ENCODE measurements at regions not wholly inside any gene's neighbourhood (a gene's known extent, or its start where the extent isn't known, plus 50 kb on each side); places are given as distances from the start of the nearest gene placed in this dataset.

DNA sequence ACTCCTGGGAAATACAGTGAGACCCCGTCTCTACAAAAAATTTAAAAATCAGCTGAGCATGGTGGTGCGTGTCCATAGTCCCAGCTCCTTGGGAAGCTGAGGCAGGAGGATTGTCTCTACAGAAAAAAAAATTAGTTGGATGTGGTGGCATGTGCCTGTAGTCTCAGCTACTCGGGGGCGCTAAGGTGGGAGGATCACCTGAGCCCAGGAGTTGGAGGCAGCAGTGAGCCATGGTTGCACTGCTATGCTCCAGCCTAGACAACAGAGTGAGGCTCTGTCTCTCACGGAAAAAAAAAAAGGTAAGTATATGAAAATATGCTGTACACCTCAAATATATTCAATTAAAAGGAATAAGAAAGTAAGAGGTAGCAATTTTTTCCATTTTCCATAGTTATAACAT lies 92.5 kb upstream of the TGIF1 start:
- TF ChIP-seq FOXK2 (IDR thresholded peaks at IDR 0.05) (no peak), NFRKB (IDR thresholded peaks at IDR 0.05) (no peak), CTBP1 (IDR thresholded peaks at IDR 0.05; ENCODE audit: borderline replicate concordance) (no peak), BHLHE40 (IDR thresholded peaks at IDR 0.05; ENCODE audit: borderline replicate concordance) (no peak), LEF1 (IDR thresholded peaks at IDR 0.05; ENCODE audit: borderline replicate concordance) (no peak), TARDBP (IDR thresholded peaks at IDR 0.05) (no peak), L3MBTL2 (conservative IDR thresholded peaks at IDR 0.05) (no peak), FOXM1 (IDR thresholded peaks at IDR 0.05; ENCODE audit: borderline replicate concordance) (no peak)
- TF ChIP-seq, protein P1, sequence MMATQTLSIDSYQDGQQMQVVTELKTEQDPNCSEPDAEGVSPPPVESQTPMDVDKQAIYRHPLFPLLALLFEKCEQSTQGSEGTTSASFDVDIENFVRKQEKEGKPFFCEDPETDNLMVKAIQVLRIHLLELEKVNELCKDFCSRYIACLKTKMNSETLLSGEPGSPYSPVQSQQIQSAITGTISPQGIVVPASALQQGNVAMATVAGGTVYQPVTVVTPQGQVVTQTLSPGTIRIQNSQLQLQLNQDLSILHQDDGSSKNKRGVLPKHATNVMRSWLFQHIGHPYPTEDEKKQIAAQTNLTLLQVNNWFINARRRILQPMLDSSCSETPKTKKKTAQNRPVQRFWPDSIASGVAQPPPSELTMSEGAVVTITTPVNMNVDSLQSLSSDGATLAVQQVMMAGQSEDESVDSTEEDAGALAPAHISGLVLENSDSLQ (IDR thresholded peaks at IDR 0.05): no peak

All from HEK293T (cell line).